ENCODE measurements at regions not wholly inside any gene's neighbourhood (a gene's known extent, or its start where the extent isn't known, plus 50 kb on each side); places are given as distances from the start of the nearest gene placed in this dataset.

DNA sequence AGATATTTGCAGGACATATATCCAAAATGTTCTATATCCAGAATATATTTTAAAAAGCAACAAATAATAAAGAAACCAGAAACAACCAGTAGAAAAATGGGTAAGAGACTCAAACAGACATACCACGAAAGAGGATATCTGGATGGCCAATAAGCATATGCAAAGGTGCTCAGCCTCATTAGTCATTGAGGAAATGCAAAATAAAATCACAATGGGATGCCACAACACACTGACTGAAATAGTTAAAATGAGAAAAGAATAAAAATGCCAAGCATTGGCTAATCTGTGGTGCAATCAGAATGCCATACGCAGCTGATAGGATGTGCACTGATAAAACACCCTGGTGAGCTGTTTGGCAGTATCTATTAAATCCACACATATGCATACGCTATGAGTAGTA lies 265.8 kb upstream of the ANKH start:
- TF ChIP-seq POLR2A (IDR thresholded peaks at IDR 0.05; ENCODE audit: low read length), result no peak
- no peak for TF ChIP-seq GATA1 (IDR thresholded peaks at IDR 0.05; ENCODE audit: low read depth, low read length)
